Kidney (tissue), 13 donors: ENCODE measurements at regions not wholly inside any gene's neighbourhood (a gene's known extent, or its start where the extent isn't known, plus 50 kb on each side); places are given as distances from the start of the nearest gene placed in this dataset.

Experiments
- DNase-seq, 5 donors: peaks; one replicate each; pipeline ENCODE4 v3.0.0-alpha.2; 2013 to 2020
- FAIRE-seq: peaks from 2 replicates; lab custom pipeline; 2012; peaks lifted over from hg19 to GRCh38; lab: Jason Lieb, UNC
- H3K27ac ChIP-seq, 2 donors: one replicate each; pipeline ENCODE4 v1.7.0; 2013; ENCODE audit warnings: low read depth in 2 of 2, low read length in 2 of 2, inconsistent platforms in 1 of 2
- H3K27me3 ChIP-seq: one replicate; pipeline ENCODE4 v1.7.1; 2013; ENCODE audit warnings: low read length, inconsistent platforms; ENCODE audit not compliant: control insufficient read depth, insufficient read depth
- H3K36me3 ChIP-seq, 3 donors: one replicate each; pipeline versions ENCODE4 v1.7.0 to v1.7.1; 2013; ENCODE audit warnings: low read length in 3 of 3, control low read depth in 1 of 3, inconsistent platforms in 1 of 3; ENCODE audit not compliant: insufficient read depth in 3 of 3, control insufficient read depth in 2 of 3
- H3K4me1 ChIP-seq, 3 donors: one replicate each; pipeline versions ENCODE4 v1.7.0 to v1.7.1; 2013; ENCODE audit warnings: low read length in 3 of 3, inconsistent platforms in 1 of 3, low read depth in 1 of 3; ENCODE audit not compliant: control insufficient read depth in 2 of 3, insufficient read depth in 2 of 3
- H3K4me3 ChIP-seq, 3 donors: one replicate each; pipeline versions ENCODE4 v1.7.0 to v1.8.1; 2013; ENCODE audit warnings: low read length in 3 of 3, control low read depth in 1 of 3, inconsistent platforms in 1 of 3
- H3K9ac ChIP-seq, 3 donors: one replicate each; pipeline versions ENCODE4 v1.7.0 to v1.7.1; 2013; ENCODE audit warnings: low read length in 3 of 3, control low read depth in 1 of 3, inconsistent platforms in 1 of 3
- H3K9me3 ChIP-seq, 3 donors: one replicate each; pipeline versions ENCODE4 v1.7.0 to v1.7.1; 2013; ENCODE audit warnings: low read length in 3 of 3, control low read depth in 1 of 3, inconsistent platforms in 1 of 3; ENCODE audit not compliant: control insufficient read depth in 2 of 3, insufficient read depth in 1 of 3
- intact Hi-C: fragments of 100-400 bp; cut with DNase I; formaldehyde crosslinking; loops from one replicate; pipeline ENCODE4 v1.11.1; 2022
- TF ChIP-seq, protein P1 (sequence below): IDR thresholded peaks from 3 replicates; pipeline ENCODE4 v1.5.1; 2012; ENCODE audit warnings: mild to moderate bottlenecking, moderate library complexity, borderline replicate concordance; ENCODE audit not compliant: insufficient read depth; ENCODE audit errors: extremely low read depth
- donor health status: control.
- donor health status: control.
- donor health status: control.
- donor health status: control.
- donor health status: control.
- donor health status: DM: yes; HTN: yes; CAD: no.
- donor health status: Normal renal cell carcinoma (clear cell type).

GRCh38 chr6:6882592-6882991 lies 225.2 kb upstream of the RREB1 start:
- H3K4me1 ChIP-seq, result no peaks in the 10 kb centered on the region
- intact Hi-C loops, result no loop called here
- H3K27me3 ChIP-seq, result no peaks in the 10 kb centered on the region
- H3K36me3 ChIP-seq, result no peaks in the 10 kb centered on the region
- H3K9me3 ChIP-seq, result no peaks in the 10 kb centered on the region
- DNase-seq (no peak), FAIRE-seq (no peak)
- no peak overlapping the region for H3K27ac ChIP-seq
- H3K9ac ChIP-seq, result no peak overlapping the region
- no peak overlapping the region for H3K4me3 ChIP-seq
- TF ChIP-seq, protein P1, sequence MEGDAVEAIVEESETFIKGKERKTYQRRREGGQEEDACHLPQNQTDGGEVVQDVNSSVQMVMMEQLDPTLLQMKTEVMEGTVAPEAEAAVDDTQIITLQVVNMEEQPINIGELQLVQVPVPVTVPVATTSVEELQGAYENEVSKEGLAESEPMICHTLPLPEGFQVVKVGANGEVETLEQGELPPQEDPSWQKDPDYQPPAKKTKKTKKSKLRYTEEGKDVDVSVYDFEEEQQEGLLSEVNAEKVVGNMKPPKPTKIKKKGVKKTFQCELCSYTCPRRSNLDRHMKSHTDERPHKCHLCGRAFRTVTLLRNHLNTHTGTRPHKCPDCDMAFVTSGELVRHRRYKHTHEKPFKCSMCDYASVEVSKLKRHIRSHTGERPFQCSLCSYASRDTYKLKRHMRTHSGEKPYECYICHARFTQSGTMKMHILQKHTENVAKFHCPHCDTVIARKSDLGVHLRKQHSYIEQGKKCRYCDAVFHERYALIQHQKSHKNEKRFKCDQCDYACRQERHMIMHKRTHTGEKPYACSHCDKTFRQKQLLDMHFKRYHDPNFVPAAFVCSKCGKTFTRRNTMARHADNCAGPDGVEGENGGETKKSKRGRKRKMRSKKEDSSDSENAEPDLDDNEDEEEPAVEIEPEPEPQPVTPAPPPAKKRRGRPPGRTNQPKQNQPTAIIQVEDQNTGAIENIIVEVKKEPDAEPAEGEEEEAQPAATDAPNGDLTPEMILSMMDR, result no peak

DNA sequence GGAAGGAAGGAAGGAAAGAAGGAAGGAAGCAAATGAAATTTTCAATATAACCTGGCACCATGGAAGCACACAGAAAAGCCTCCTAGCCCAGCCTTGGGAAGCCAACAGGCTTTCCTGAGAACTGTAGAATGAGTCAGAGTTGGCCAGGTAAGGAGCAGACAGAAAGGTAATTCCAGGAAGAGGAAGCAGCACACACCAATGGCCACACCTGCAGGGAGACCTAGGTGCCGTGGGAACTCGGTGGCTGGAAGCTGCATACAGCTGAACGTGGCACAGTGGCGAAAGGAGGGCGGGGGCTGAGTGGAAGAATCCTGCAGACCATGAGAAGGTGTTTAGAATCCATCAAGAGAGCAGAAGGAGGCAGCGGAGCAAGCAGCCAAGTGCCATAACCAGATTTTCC lies 224.8 kb upstream of the RREB1 start:
- no peak for DNase-seq
- intact Hi-C loops, result no loop called here
- H3K27me3 ChIP-seq, result no peaks in the 10 kb centered on the region
- H3K4me1 ChIP-seq, result no peaks in the 10 kb centered on the region
- H3K9ac ChIP-seq, result no peak overlapping the region
- H3K27ac ChIP-seq, result no peak overlapping the region
- TF ChIP-seq, protein P1, result no peak
- H3K36me3 ChIP-seq, result no peaks in the 10 kb centered on the region
- H3K9me3 ChIP-seq, result no peaks in the 10 kb centered on the region
- no peak for FAIRE-seq
- no peak overlapping the region for H3K4me3 ChIP-seq

- FAIRE-seq, result no peak
- Histone ChIP-seq H3K27me3 (no peaks in the 10 kb centered on the region), H3K9me3 (no peaks in the 10 kb centered on the region), H3K4me1 (no peaks in the 10 kb centered on the region), H3K9ac (no peak overlapping the region), H3K27ac (no peak overlapping the region), H3K36me3 (no peaks in the 10 kb centered on the region), H3K4me3 (no peak overlapping the region)
- TF ChIP-seq, protein P1, result no peak
- DNase-seq, result no peak
- intact Hi-C loops, result no loop called here
Measured at GRCh38 chr6:6884193-6884627, 223.6 kb upstream of the RREB1 start.

GRCh38 chr6:6884916-6885315 lies 222.8 kb upstream of the RREB1 start:
- Histone ChIP-seq H3K4me3 (no peak overlapping the region), H3K9ac (no peak overlapping the region), H3K27ac (no peak overlapping the region), H3K4me1 (no peaks in the 10 kb centered on the region), H3K9me3 (no peaks in the 10 kb centered on the region), H3K36me3 (no peaks in the 10 kb centered on the region), H3K27me3 (no peaks in the 10 kb centered on the region)
- DNase-seq, result no peak
- TF ChIP-seq, protein P1, result no peak
- intact Hi-C loops, result no loop called here
- FAIRE-seq, result no peak
